CD14-positive monocyte (primary cell): ENCODE measurements at regions not wholly inside any gene's neighbourhood (a gene's known extent, or its start where the extent isn't known, plus 50 kb on each side); places are given as distances from the start of the nearest gene placed in this dataset.

ENCODE experiments used
- DNase-seq, 3 donors: peaks; one replicate each; pipeline ENCODE4 v3.0.0-alpha.2; 2011 to 2022
- H2AFZ ChIP-seq: 2 replicates; pipeline ENCODE4 v1.6.0; 2012; ENCODE audit warnings: mild to moderate bottlenecking, low read depth, low read length, inconsistent platforms; ENCODE audit not compliant: insufficient read depth, poor library complexity, severe bottlenecking
- H3K27ac ChIP-seq, 2 donors: 1 replicate in 1 of 2; 2 replicates in 1 of 2; pipeline ENCODE4 v1.5.1; 2012 to 2013; ENCODE audit warnings: low read length in 2 of 2, control low read depth in 1 of 2, inconsistent platforms in 1 of 2, low read depth in 1 of 2, mild to moderate bottlenecking in 1 of 2
- H3K27me3 ChIP-seq, 2 donors: one replicate each; pipeline versions ENCODE4 v1.6.0 to v1.6.1; 2011 to 2013; ENCODE audit warnings: low read length in 2 of 2; ENCODE audit not compliant: control insufficient read depth in 2 of 2, insufficient read depth in 2 of 2
- H3K36me3 ChIP-seq, 2 donors: replicated peaks in 1 of 2; 1 replicate in 1 of 2; 2 replicates in 1 of 2; pipeline versions ENCODE4 v1.5.1 to v1.6.1; 2012 to 2013; ENCODE audit warnings: low read length in 2 of 2, control low read depth in 1 of 2, inconsistent platforms in 1 of 2, mild to moderate bottlenecking in 1 of 2; ENCODE audit not compliant: insufficient read depth in 2 of 2, control insufficient read depth in 1 of 2
- H3K4me1 ChIP-seq, 2 donors: 1 replicate in 1 of 2; 2 replicates in 1 of 2; pipeline versions ENCODE4 v1.5.1 to v1.6.1; 2012 to 2013; ENCODE audit warnings: low read length in 2 of 2, control low read depth in 1 of 2, inconsistent platforms in 1 of 2, mild to moderate bottlenecking in 1 of 2, moderate library complexity in 1 of 2; ENCODE audit not compliant: insufficient read depth in 2 of 2, control insufficient read depth in 1 of 2
- H3K4me2 ChIP-seq: replicated peaks from 2 replicates; pipeline ENCODE3; 2012; ENCODE audit warnings: low read length, moderate library complexity, mild to moderate bottlenecking; ENCODE audit not compliant: poor library complexity, severe bottlenecking; ENCODE audit errors: extremely low read depth
- H3K4me3 ChIP-seq, 3 experiments: fragments of 200-600 bp in 1 of 3; sonication (generic) in 1 of 3; replicated peaks in 1 of 3; 1 replicate in 2 of 3; 2 replicates in 1 of 3; pipeline ENCODE4 v1.5.1; 2011 to 2013; ENCODE audit warnings: low read length in 3 of 3, mild to moderate bottlenecking in 3 of 3, control low read depth in 2 of 3, low read depth in 2 of 3, inconsistent platforms in 1 of 3, moderate library complexity in 1 of 3
- H3K79me2 ChIP-seq: 2 replicates; pipeline ENCODE4 v1.6.0; 2012; ENCODE audit warnings: mild to moderate bottlenecking, control low read depth, inconsistent platforms, low read length, moderate library complexity; ENCODE audit not compliant: insufficient read depth
- H3K9ac ChIP-seq: 2 replicates; pipeline ENCODE4 v1.6.0; 2017; ENCODE audit warnings: low read length, mild to moderate bottlenecking; ENCODE audit not compliant: insufficient read depth, poor library complexity, severe bottlenecking
- H3K9me3 ChIP-seq, 2 donors: replicated peaks in 1 of 2; 1 replicate in 1 of 2; 2 replicates in 1 of 2; pipeline versions ENCODE4 v1.5.1 to v1.6.1; 2012 to 2013; ENCODE audit warnings: low read length in 2 of 2, control low read depth in 1 of 2; ENCODE audit not compliant: control insufficient read depth in 1 of 2, insufficient read depth in 1 of 2
- H4K20me1 ChIP-seq: 2 replicates; pipeline ENCODE4 v1.6.0; 2012; ENCODE audit warnings: mild to moderate bottlenecking, low read length, control low read depth, moderate library complexity; ENCODE audit not compliant: insufficient read depth
- H3K27ac Mint-ChIP-seq, 7 donors: one replicate each; pipeline ENCODE4 v1.8.0; 2020; ENCODE audit warnings: mild to moderate bottlenecking in 7 of 7, mixed read lengths in 7 of 7, moderate library complexity in 6 of 7, inconsistent platforms in 2 of 7
- H3K27me3 Mint-ChIP-seq, 3 donors: one replicate each; pipeline ENCODE4 v1.8.0; 2021 to 2022; ENCODE audit warnings: low read depth in 3 of 3, mild to moderate bottlenecking in 3 of 3, mixed read lengths in 3 of 3, moderate library complexity in 3 of 3, inconsistent platforms in 1 of 3
- H3K36me3 Mint-ChIP-seq, 2 donors: one replicate each; pipeline ENCODE4 v1.8.0; 2020; ENCODE audit warnings: mixed read lengths in 2 of 2, inconsistent platforms in 1 of 2, mild to moderate bottlenecking in 1 of 2
- H3K4me1 Mint-ChIP-seq: one replicate; pipeline ENCODE4 v1.8.0; 2020; ENCODE audit warnings: mild to moderate bottlenecking, mixed read lengths
- H3K4me3 Mint-ChIP-seq, 2 donors: one replicate each; pipeline ENCODE4 v1.8.0; 2020; ENCODE audit warnings: mild to moderate bottlenecking in 2 of 2, mixed read lengths in 2 of 2, moderate library complexity in 1 of 2
- H3K9me3 Mint-ChIP-seq, 7 donors: one replicate each; pipeline ENCODE4 v1.8.0; 2020 to 2022; ENCODE audit warnings: mixed read lengths in 7 of 7, mild to moderate bottlenecking in 6 of 7, moderate library complexity in 6 of 7, inconsistent platforms in 2 of 7
- CTCF ChIP-seq: fragments of 200-600 bp; IDR thresholded peaks from one replicate; pipeline ENCODE4 v1.8.0; 2022; ENCODE audit warnings: antibody characterized with exemption, mild to moderate bottlenecking
- WGBS: methylation state at CpG from one replicate; pipeline ENCODE4 v1.1.5; 2013; ENCODE audit warnings: missing lambda C conversion rate; ENCODE audit not compliant: insufficient coverage; 5-methylcytosine and 5-hydroxymethylcytosine counted together
- intact Hi-C, 2 donors: fragments of 100-400 bp; cut with micrococcal nuclease; formaldehyde crosslinking; loops; one replicate each; pipeline versions ENCODE4 v1.15.0 to v1.15.1; 2023

GRCh38 chr2:128390991-128391630 is 72.4 kb upstream of the HS6ST1 start:
- no peak overlapping the region for H3K27ac ChIP-seq
- H2AFZ ChIP-seq = no peak overlapping the region
- H3K9me3 ChIP-seq = no peaks in the 10 kb centered on the region
- H3K27ac Mint-ChIP-seq = no peak overlapping the region
- H3K36me3 ChIP-seq = no peaks in the 10 kb centered on the region
- H3K4me3 ChIP-seq = no peak overlapping the region
- WGBS = 96% methylated on average over 9 of the region's 15 CpGs
- no peak overlapping the region for H3K4me3 Mint-ChIP-seq
- no peaks in the 10 kb centered on the region for H3K79me2 ChIP-seq
- peaks cover 0 to 3% (median 2%) of the 10 kb centered on the region in 3 donors for H3K27me3 Mint-ChIP-seq
- no peak overlapping the region for H3K4me2 ChIP-seq
- H3K9ac ChIP-seq = no peak overlapping the region
- H3K36me3 Mint-ChIP-seq = no peaks in the 10 kb centered on the region
- no peak for DNase-seq
- H3K27me3 ChIP-seq = no peaks in the 10 kb centered on the region
- H3K9me3 Mint-ChIP-seq = peaks cover 0 to 2% (median 0%) of the 10 kb centered on the region in 7 donors
- H3K4me1 Mint-ChIP-seq = no peaks in the 10 kb centered on the region
- H4K20me1 ChIP-seq = no peaks in the 10 kb centered on the region
- TF ChIP-seq CTCF = no peak
- intact Hi-C loops = no loop called here
- no peaks in the 10 kb centered on the region for H3K4me1 ChIP-seq

GRCh38 chr2:128391679-128392078 is 73.0 kb upstream of the HS6ST1 start:
- intact Hi-C loops = no loop called here
- no peak overlapping the region for H3K27ac Mint-ChIP-seq
- Histone ChIP-seq H3K9ac (no peak overlapping the region), H3K4me1 (no peaks in the 10 kb centered on the region), H4K20me1 (no peaks in the 10 kb centered on the region), H3K27ac (no peak overlapping the region), H3K27me3 (no peaks in the 10 kb centered on the region), H2AFZ (no peak overlapping the region), H3K9me3 (no peaks in the 10 kb centered on the region), H3K79me2 (no peaks in the 10 kb centered on the region), H3K4me3 (no peak overlapping the region), H3K4me2 (no peak overlapping the region), H3K36me3 (no peaks in the 10 kb centered on the region)
- H3K36me3 Mint-ChIP-seq = no peaks in the 10 kb centered on the region
- H3K4me1 Mint-ChIP-seq = no peaks in the 10 kb centered on the region
- no peak for TF ChIP-seq CTCF
- no peak overlapping the region for H3K4me3 Mint-ChIP-seq
- H3K27me3 Mint-ChIP-seq = peaks cover 0 to 3% (median 2%) of the 10 kb centered on the region in 3 donors
- H3K9me3 Mint-ChIP-seq = no peaks in the 10 kb centered on the region
- no peak for DNase-seq
- no CpG with 5 or more reads among the region's 3 CpGs for WGBS
